ENCODE measurements at regions not wholly inside any gene's neighbourhood (a gene's known extent, or its start where the extent isn't known, plus 50 kb on each side); places are given as distances from the start of the nearest gene placed in this dataset.

- Histone ChIP-seq H3K27me3 (replicated peaks; ENCODE audit: control insufficient read depth, insufficient read depth, low read length) (no peaks in the 10 kb centered on the region), H3K36me3 (ENCODE audit: control insufficient read depth, insufficient read depth, low read length) (no peaks in the 10 kb centered on the region), H3K4me3 (replicated peaks; ENCODE audit: low read depth, low read length) (no peak overlapping the region)
- TF ChIP-seq CTCF (IDR thresholded peaks at IDR 0.05; ENCODE audit: insufficient read depth, low read length, poor library complexity, severe bottlenecking) = no peak
- no peak for DNase-seq (ENCODE audit: extremely low read depth, insufficient read length)
Measured at GRCh38 chr1:55463814-55464475, 248.8 kb upstream of the USP24 start.

DNA sequence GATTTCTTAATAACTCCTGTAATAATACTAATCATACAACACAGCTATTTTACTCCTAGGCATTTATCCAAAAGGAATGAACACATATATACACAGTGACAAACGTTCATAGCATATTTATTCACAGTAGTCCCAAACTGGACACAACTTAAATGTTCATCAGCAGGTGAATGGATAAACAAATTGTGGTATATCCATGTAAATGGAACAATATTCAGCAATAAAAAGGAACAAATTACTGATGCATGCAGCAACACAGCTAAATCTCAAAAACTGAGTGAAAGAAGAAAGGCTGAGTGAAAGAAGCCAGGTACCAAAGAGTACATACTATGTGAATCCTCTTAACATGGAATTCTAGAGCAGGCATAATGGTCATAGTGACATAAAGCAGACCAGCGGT is 242.7 kb upstream of the USP24 start:
- Histone ChIP-seq H3K4me3 (replicated peaks; ENCODE audit: low read depth, low read length) (no peak overlapping the region), H3K27me3 (replicated peaks; ENCODE audit: control insufficient read depth, insufficient read depth, low read length) (no peaks in the 10 kb centered on the region), H3K36me3 (ENCODE audit: control insufficient read depth, insufficient read depth, low read length) (no peaks in the 10 kb centered on the region)
- DNase-seq (ENCODE audit: extremely low read depth, insufficient read length) = no peak
- TF ChIP-seq CTCF (IDR thresholded peaks at IDR 0.05; ENCODE audit: insufficient read depth, low read length, poor library complexity, severe bottlenecking) = no peak

- no peak for TF ChIP-seq CTCF (IDR thresholded peaks at IDR 0.05; ENCODE audit: insufficient read depth, low read length, poor library complexity, severe bottlenecking)
- no peak for DNase-seq (ENCODE audit: extremely low read depth, insufficient read length)
- Histone ChIP-seq H3K4me3 (replicated peaks; ENCODE audit: low read depth, low read length) (no peak overlapping the region), H3K36me3 (ENCODE audit: control insufficient read depth, insufficient read depth, low read length) (no peaks in the 10 kb centered on the region), H3K27me3 (replicated peaks; ENCODE audit: control insufficient read depth, insufficient read depth, low read length) (no peaks in the 10 kb centered on the region)
Measured at GRCh38 chr1:55456971-55457370, 241.8 kb upstream of the USP24 start.

- no peak overlapping the region for H3K4me3 ChIP-seq (replicated peaks; ENCODE audit: low read depth, low read length)
- no peak for TF ChIP-seq CTCF (IDR thresholded peaks at IDR 0.05; ENCODE audit: insufficient read depth, low read length, poor library complexity, severe bottlenecking)
- H3K27me3 ChIP-seq (replicated peaks; ENCODE audit: control insufficient read depth, insufficient read depth, low read length) = no peaks in the 10 kb centered on the region; the same call in 1 of the 2 replicates
- no peak for DNase-seq (ENCODE audit: extremely low read depth, insufficient read length)
- H3K36me3 ChIP-seq (ENCODE audit: control insufficient read depth, insufficient read depth, low read length) = no peaks in the 10 kb centered on the region
Measured at GRCh38 chr1:55448261-55448660, 233.1 kb upstream of the USP24 start.

DNA sequence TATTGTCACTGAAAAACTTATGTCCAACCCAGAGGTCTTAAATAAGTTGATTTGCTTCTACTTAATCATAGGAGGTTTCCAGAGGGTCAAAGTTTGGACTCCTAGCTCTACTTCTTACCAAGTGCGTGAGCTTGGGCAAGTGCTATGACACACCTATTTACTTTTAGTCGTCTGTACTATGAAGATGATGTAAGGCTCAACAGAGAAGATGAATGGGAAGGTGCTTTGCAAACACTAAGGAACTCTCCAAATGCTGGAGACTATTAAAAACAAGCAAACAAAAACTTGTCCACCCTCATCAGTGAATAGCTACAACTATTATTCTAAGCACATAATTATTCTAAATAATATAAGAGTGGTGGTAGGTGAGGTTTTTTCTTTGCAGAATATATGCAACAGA is 232.3 kb upstream of the USP24 start:
- DNase-seq (ENCODE audit: extremely low read depth, insufficient read length) = no peak
- TF ChIP-seq CTCF (IDR thresholded peaks at IDR 0.05; ENCODE audit: insufficient read depth, low read length, poor library complexity, severe bottlenecking) = no peak
- Histone ChIP-seq H3K4me3 (replicated peaks; ENCODE audit: low read depth, low read length) (no peak overlapping the region), H3K27me3 (replicated peaks; ENCODE audit: control insufficient read depth, insufficient read depth, low read length) (no peaks in the 10 kb centered on the region; the same call in 1 of the 2 replicates), H3K36me3 (ENCODE audit: control insufficient read depth, insufficient read depth, low read length) (no peaks in the 10 kb centered on the region)

GRCh38 chr1:55446351-55446750 is 231.2 kb upstream of the USP24 start:
- DNase-seq (ENCODE audit: extremely low read depth, insufficient read length) = no peak
- no peaks in the 10 kb centered on the region for H3K36me3 ChIP-seq (ENCODE audit: control insufficient read depth, insufficient read depth, low read length)
- TF ChIP-seq CTCF (IDR thresholded peaks at IDR 0.05; ENCODE audit: insufficient read depth, low read length, poor library complexity, severe bottlenecking) = no peak
- no peaks in the 10 kb centered on the region; the same call in 1 of the 2 replicates for H3K27me3 ChIP-seq (replicated peaks; ENCODE audit: control insufficient read depth, insufficient read depth, low read length)
- H3K4me3 ChIP-seq (replicated peaks; ENCODE audit: low read depth, low read length) = no peak overlapping the region

All from GM06990 (cell line).